SK-N-SH (cell line): ENCODE measurements at regions not wholly inside any gene's neighbourhood (a gene's known extent, or its start where the extent isn't known, plus 50 kb on each side); places are given as distances from the start of the nearest gene placed in this dataset.

Experiments used
- CTCF ChIA-PET: fragments of 300-600, 350-600 bp; formaldehyde crosslinking; extraction: SDS; loops from one replicate; lab custom pipeline; 2021; lab: Yijun Ruan, JAX
- POLR2A ChIA-PET: fragments of 350-600 bp; sonication (Branson Sonifier 250); formaldehyde crosslinking; extraction: SDS; loops from one replicate; lab custom pipeline; 2020; ENCODE audit warnings: antibody characterized with exemption, inconsistent platforms; lab: Yijun Ruan, JAX
- DNase-seq: peaks from one replicate; pipeline ENCODE4 v3.0.0; 2012
- H2AFZ ChIP-seq: fragments of 200-600 bp; sonication (generic); 2 replicates; pipeline ENCODE4 v1.8.1; 2016; ENCODE audit warnings: antibody characterized with exemption, mild to moderate bottlenecking, low read depth
- H3F3A ChIP-seq: fragments of 200-600 bp; sonication (generic); replicated peaks from 2 replicates; pipeline ENCODE3; 2016; ENCODE audit warnings: antibody characterized with exemption, mild to moderate bottlenecking; ENCODE audit not compliant: insufficient read depth
- H3K27ac ChIP-seq, 2 experiments: fragments of 200-500 bp in 1 of 2; fragments of 200-600 bp in 1 of 2; sonication (Bioruptor generic) in 1 of 2; sonication (generic), shearing (Covaris generic) in 1 of 2; 2 replicates each; pipeline versions ENCODE4 v1.5.1 to v1.6.1; 2014 to 2016; ENCODE audit warnings: low read depth in 2 of 2, inconsistent platforms in 1 of 2, low read length in 1 of 2, mild to moderate bottlenecking in 1 of 2, mixed read lengths in 1 of 2
- H3K27me3 ChIP-seq: fragments of 200-600 bp; sonication (generic), shearing (Covaris generic); 2 replicates; pipeline ENCODE4 v1.6.1; 2016; ENCODE audit warnings: mixed run types; ENCODE audit not compliant: insufficient read depth
- H3K36me3 ChIP-seq, 2 experiments: fragments of 200-500 bp in 1 of 2; fragments of 200-600 bp in 1 of 2; sonication (Bioruptor generic) in 1 of 2; sonication (generic) in 1 of 2; replicated peaks in 1 of 2; 2 replicates each; pipeline versions ENCODE3 to v1.5.1; 2014 to 2016; ENCODE audit warnings: low read length in 1 of 2, mild to moderate bottlenecking in 1 of 2; ENCODE audit not compliant: insufficient read depth in 2 of 2, control insufficient read depth in 1 of 2
- H3K4me1 ChIP-seq, 2 experiments: fragments of 200-500 bp in 1 of 2; fragments of 200-600 bp in 1 of 2; sonication (Bioruptor generic) in 1 of 2; sonication (generic), shearing (Covaris generic) in 1 of 2; 2 replicates each; pipeline versions ENCODE4 v1.5.1 to v1.6.1; 2014 to 2016; ENCODE audit warnings: low read depth in 1 of 2, low read length in 1 of 2, mixed run types in 1 of 2; ENCODE audit not compliant: insufficient read depth in 2 of 2, control insufficient read depth in 1 of 2
- H3K4me2 ChIP-seq: fragments of 200-600 bp; sonication (generic), shearing (Covaris generic); 2 replicates; pipeline ENCODE4 v1.6.1; 2017; ENCODE audit warnings: mixed run types
- H3K4me3 ChIP-seq, 2 experiments: fragments of 200-500 bp in 1 of 2; fragments of 200-600 bp in 1 of 2; sonication (Bioruptor generic) in 1 of 2; sonication (generic), shearing (Covaris generic) in 1 of 2; 2 replicates each; pipeline versions ENCODE4 v1.5.1 to v1.8.1; 2014 to 2016; ENCODE audit warnings: low read depth in 2 of 2, inconsistent platforms in 1 of 2, low read length in 1 of 2, mild to moderate bottlenecking in 1 of 2, mixed read lengths in 1 of 2, moderate library complexity in 1 of 2
- H3K79me2 ChIP-seq: fragments of 200-600 bp; sonication (generic); 2 replicates; pipeline ENCODE4 v1.8.1; 2017; ENCODE audit warnings: mild to moderate bottlenecking; ENCODE audit not compliant: insufficient read depth
- H3K9ac ChIP-seq: fragments of 200-600 bp; sonication (generic); 2 replicates; pipeline ENCODE4 v1.6.1; 2017; ENCODE audit warnings: mixed run types
- H3K9me2 ChIP-seq: fragments of 200-600 bp; sonication (generic); 2 replicates; pipeline ENCODE4 v1.6.1; 2017; ENCODE audit warnings: mixed run types
- H3K9me3 ChIP-seq: fragments of 200-600 bp; sonication (generic); 2 replicates; pipeline ENCODE4 v1.6.1; 2017; ENCODE audit warnings: mixed run types, mild to moderate bottlenecking, moderate library complexity
- H4K20me1 ChIP-seq: fragments of 200-600 bp; sonication (generic); 2 replicates; pipeline ENCODE4 v1.6.1; 2017; ENCODE audit warnings: mild to moderate bottlenecking, mixed run types; ENCODE audit not compliant: insufficient read depth
- EP300 ChIP-seq, 2 experiments: IDR thresholded peaks; 2 replicates each; pipeline versions ENCODE4 v1.4.0 to v1.6.1; 2012; ENCODE audit warnings: borderline replicate concordance in 1 of 2, low read depth in 1 of 2, low read length in 1 of 2
- EZH2phosphoT487 ChIP-seq: fragments of 200-600 bp; sonication (generic); IDR thresholded peaks from 2 replicates; pipeline ENCODE4 v1.6.1; 2017; ENCODE audit warnings: low read depth, mixed run types, mild to moderate bottlenecking, antibody characterized with exemption, moderate library complexity, borderline replicate concordance
- FOXM1 ChIP-seq: IDR thresholded peaks from 2 replicates; pipeline ENCODE4 v1.4.0; 2012; ENCODE audit warnings: low read depth, mild to moderate bottlenecking
- GATA2 ChIP-seq: sonication (generic); formaldehyde crosslinking; IDR thresholded peaks from 2 replicates; pipeline ENCODE4 v1.5.0; 2020; ENCODE audit warnings: mild to moderate bottlenecking, missing genetic modification reagents
- MAX ChIP-seq: IDR thresholded peaks from 2 replicates; pipeline ENCODE4 v1.4.0; 2012; ENCODE audit warnings: low read depth
- MEF2A ChIP-seq: IDR thresholded peaks from 2 replicates; pipeline ENCODE4 v1.4.0; 2012; ENCODE audit warnings: low read depth, borderline replicate concordance
- RCOR1 ChIP-seq: fragments of 150-350 bp; IDR thresholded peaks from 2 replicates; pipeline ENCODE4 v1.6.1; 2017; ENCODE audit warnings: antibody characterized with exemption, low read length
- REST ChIP-seq: IDR thresholded peaks from 2 replicates; pipeline ENCODE4 v1.6.1; 2012; ENCODE audit warnings: mild to moderate bottlenecking, low read depth, low read length, moderate library complexity
- SIN3A ChIP-seq: IDR thresholded peaks from 2 replicates; pipeline ENCODE4 v1.6.1; 2012; ENCODE audit warnings: low read depth, mild to moderate bottlenecking, low read length, moderate library complexity, borderline replicate concordance
- SMC3 ChIP-seq: IDR thresholded peaks from 2 replicates; pipeline ENCODE4 v1.6.1; 2012; ENCODE audit warnings: low read depth, low read length, improper control_type of control experiment
- TCF12 ChIP-seq: IDR thresholded peaks from 2 replicates; pipeline ENCODE4 v1.4.0; 2012
- TEAD4 ChIP-seq: IDR thresholded peaks from 2 replicates; pipeline ENCODE4 v1.4.0; 2012; ENCODE audit warnings: mild to moderate bottlenecking, borderline replicate concordance; ENCODE audit not compliant: insufficient read depth
- YY1 ChIP-seq: IDR thresholded peaks from 2 replicates; pipeline ENCODE4 v1.4.0; 2012; ENCODE audit warnings: low read depth, mild to moderate bottlenecking
- WGBS: methylation state at CpG from one replicate; pipeline ENCODE4 v1.1.6; 2017; ENCODE audit warnings: low lambda C conversion rate; 5-methylcytosine and 5-hydroxymethylcytosine counted together
- TF ChIP-seq, protein P1 (sequence below): IDR thresholded peaks from 2 replicates; pipeline ENCODE4 v1.4.0; 2012; ENCODE audit warnings: low read depth, borderline replicate concordance
- TF ChIP-seq, protein P2 (sequence below): fragments of 150-350 bp; IDR thresholded peaks from 2 replicates; pipeline ENCODE4 v1.6.1; 2016; ENCODE audit warnings: mild to moderate bottlenecking, low read depth, low read length
- TF ChIP-seq, protein P3 (sequence below): IDR thresholded peaks from 2 replicates; pipeline ENCODE4 v1.4.0; 2012; ENCODE audit warnings: low read depth, borderline replicate concordance

DNA sequence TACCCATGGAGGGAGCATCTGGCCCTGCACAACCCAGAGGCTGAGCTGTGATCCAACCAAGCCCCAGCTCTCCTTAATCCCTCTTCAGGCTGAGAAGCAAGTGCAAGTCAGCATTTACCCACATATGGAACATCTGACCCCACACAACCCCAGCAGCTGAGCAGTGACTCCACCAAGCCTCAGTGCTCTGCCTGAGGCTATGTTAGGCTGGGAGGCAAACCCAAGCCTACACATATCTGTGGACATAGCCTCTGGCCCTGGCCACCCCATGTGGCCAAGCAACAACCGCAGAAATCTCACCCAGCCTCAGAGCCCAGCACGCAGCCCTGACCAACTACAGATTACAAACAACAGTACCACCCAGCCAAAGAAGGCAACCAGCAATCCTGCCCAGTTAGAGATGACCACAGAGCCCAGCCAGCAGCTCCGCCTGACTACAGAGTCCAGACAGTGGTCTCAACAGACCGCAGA lies 142.8 kb downstream of the NUAK1 start:
- 86% methylated on average over 4 of the region's 4 CpGs for WGBS
- DNase-seq, result no peak
- TF ChIP-seq YY1 (no peak), MEF2A (no peak), FOXM1 (no peak), SIN3A (no peak), EZH2phosphoT487 (no peak), SMC3 (no peak), EP300 (IDR thresholded peaks at IDR 0.05; ENCODE audit: borderline replicate concordance in 1 of 2, low read depth in 1 of 2, low read length in 1 of 2) (no peak), TCF12 (no peak), GATA2 (no peak), REST (no peak), MAX (no peak), TEAD4 (no peak), RCOR1 (no peak)
- TF ChIP-seq, protein P1, sequence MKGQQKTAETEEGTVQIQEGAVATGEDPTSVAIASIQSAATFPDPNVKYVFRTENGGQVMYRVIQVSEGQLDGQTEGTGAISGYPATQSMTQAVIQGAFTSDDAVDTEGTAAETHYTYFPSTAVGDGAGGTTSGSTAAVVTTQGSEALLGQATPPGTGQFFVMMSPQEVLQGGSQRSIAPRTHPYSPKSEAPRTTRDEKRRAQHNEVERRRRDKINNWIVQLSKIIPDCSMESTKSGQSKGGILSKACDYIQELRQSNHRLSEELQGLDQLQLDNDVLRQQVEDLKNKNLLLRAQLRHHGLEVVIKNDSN, result no peak
- TF ChIP-seq, protein P2, sequence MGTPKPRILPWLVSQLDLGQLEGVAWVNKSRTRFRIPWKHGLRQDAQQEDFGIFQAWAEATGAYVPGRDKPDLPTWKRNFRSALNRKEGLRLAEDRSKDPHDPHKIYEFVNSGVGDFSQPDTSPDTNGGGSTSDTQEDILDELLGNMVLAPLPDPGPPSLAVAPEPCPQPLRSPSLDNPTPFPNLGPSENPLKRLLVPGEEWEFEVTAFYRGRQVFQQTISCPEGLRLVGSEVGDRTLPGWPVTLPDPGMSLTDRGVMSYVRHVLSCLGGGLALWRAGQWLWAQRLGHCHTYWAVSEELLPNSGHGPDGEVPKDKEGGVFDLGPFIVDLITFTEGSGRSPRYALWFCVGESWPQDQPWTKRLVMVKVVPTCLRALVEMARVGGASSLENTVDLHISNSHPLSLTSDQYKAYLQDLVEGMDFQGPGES, result no peak
- TF ChIP-seq, protein P3, sequence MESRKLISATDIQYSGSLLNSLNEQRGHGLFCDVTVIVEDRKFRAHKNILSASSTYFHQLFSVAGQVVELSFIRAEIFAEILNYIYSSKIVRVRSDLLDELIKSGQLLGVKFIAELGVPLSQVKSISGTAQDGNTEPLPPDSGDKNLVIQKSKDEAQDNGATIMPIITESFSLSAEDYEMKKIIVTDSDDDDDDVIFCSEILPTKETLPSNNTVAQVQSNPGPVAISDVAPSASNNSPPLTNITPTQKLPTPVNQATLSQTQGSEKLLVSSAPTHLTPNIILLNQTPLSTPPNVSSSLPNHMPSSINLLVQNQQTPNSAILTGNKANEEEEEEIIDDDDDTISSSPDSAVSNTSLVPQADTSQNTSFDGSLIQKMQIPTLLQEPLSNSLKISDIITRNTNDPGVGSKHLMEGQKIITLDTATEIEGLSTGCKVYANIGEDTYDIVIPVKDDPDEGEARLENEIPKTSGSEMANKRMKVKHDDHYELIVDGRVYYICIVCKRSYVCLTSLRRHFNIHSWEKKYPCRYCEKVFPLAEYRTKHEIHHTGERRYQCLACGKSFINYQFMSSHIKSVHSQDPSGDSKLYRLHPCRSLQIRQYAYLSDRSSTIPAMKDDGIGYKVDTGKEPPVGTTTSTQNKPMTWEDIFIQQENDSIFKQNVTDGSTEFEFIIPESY, result no peak
- CTCF ChIA-PET, result no interaction called here
- Histone ChIP-seq H3K9me2 (no peaks in the 10 kb centered on the region), H3K4me1 (no peaks in the 10 kb centered on the region), H3K9ac (no peak overlapping the region), H4K20me1 (no peaks in the 10 kb centered on the region), H3K4me2 (no peak overlapping the region), H3K9me3 (no peaks in the 10 kb centered on the region), H2AFZ (no peak overlapping the region), H3K79me2 (no peaks in the 10 kb centered on the region), H3K27ac (no peak overlapping the region), H3F3A (no peaks in the 10 kb centered on the region), H3K4me3 (no peak overlapping the region), H3K27me3 (no peaks in the 10 kb centered on the region), H3K36me3 (no peaks in the 10 kb centered on the region)
- POLR2A ChIA-PET, result no interaction called here
